SKM-1 (cell line): ENCODE measurements at regions not wholly inside any gene's neighbourhood (a gene's known extent, or its start where the extent isn't known, plus 50 kb on each side); places are given as distances from the start of the nearest gene placed in this dataset.
A peak's percentile ranks its signal among the peaks of the same experiment; 100 is the strongest.

ENCODE experiments used
- DNase-seq: peaks from one replicate; lab custom pipeline; 2025; ENCODE audit not compliant: unreplicated experiment; lab: John Stamatoyannopoulos, UW

DNA sequence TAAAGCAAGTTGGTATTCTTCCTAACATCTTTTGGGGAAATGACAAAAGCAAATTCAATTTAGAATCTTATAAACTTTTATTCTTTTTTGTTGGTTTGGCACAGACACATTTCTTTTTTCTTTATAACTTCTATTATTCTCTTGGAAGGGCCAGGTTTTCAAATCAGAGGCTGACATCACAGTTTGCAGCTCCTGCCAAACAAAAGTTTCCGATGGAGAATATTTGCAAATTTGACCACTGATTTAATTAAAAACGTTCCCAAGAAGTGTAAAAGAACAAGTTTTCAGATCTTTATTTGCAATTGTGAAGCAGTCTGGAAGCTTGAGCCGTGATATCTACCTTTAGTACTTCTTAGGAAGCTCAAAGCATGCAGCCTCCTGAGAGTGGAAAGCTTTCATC is 53.8 kb upstream of the CD83 start:
- DNase-seq = no peak

DNA sequence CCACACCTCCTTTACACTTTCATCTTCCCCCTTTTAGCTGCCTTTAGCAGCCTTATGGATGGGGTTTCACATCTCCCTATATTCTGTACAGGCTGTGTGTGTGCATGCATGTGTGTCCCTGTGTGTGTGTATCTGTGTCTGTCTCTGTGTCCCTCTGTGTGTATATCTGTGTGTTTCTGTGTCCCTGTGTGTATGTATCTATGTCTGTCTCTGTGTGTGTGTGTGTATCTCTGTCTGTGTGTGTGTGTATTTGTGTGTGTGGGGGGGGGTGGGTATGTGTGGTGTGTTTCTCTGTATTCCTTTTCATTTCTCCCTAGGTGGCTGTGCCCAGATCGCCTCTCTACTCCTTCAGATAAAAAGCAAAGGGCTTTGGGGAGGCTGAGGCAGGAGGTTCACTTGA is 52.2 kb upstream of the CD83 start:
- no peak for DNase-seq

DNA sequence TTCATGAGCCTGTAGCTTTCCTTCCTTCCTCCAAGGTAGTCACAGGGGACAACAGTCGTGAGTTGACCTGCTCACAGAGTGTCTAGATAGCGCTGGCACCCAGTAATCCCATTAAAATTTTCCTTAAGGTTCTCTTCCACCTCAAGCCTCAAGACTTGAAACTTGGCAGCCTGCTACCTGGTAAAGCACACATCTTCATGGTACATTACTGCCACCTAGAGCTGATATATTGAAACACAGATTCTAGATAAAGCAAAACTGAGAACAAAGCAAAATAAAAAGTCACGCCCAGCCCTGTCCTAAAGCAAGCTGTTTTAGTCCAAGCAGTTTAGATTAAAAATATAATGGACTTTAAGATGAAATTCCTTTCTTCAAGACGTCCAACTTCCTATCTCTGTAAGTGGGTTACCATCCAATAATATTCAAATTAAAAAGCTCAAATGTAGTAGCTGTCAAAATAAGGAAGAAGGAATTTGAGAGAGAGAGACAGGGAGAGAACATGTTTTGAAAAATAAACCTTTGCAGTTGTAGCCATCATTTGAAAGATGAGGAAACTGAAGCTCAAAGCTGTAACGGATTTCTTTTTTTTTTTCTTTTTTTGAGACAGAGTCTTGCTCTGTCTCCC is 50.7 kb upstream of the CD83 start:
- DNase-seq = peak; percentile 33

DNA sequence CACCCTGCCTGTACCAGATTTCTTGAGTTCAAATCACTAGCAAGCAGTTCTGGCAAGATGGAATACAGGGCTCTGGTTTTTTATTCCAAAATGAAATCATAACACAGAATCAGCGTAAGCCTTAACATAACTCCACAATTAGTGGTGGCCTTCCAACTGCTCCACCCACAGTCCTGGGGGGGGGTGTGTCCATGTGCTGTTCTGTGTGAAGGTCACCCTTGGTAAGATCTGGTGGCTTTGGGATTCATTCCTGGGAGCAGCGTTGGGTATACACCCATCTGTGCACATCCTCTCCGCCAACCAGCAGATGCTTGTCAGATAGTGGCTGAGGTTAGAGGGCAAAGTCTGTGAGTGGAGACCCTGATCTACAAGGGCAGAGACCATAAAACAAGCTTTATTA is 49.9 kb upstream of the CD83 start:
- no peak for DNase-seq
